ENCODE measurements at regions not wholly inside any gene's neighbourhood (a gene's known extent, or its start where the extent isn't known, plus 50 kb on each side); places are given as distances from the start of the nearest gene placed in this dataset.

DNA sequence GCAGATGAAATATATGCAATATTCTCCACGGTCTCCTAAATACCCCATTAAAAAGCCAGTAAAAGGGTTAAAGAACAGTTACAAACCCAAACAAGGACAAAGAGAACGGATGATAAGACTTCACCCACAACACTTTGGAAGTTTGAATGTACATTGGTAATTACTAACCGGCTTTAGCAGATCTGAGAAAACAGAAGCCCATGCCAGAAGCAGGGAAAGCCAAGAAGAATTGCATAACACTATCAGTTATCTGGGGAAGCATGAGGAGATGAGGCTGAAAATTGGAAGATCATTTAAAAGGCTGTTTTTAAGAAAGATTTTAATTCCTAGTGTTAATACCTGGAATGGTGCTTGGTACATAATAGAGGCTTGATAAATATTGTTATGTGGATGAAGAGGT is 55.6 kb upstream of the MYBPC1 start:
- no peaks in the 10 kb centered on the region for H3K4me1 ChIP-seq
- peak in 1 of 2 donors; percentile 33 for DNase-seq

More for the DNA sequence above, 55.6 kb upstream of the MYBPC1 start:
- TF ChIP-seq, protein P1, sequence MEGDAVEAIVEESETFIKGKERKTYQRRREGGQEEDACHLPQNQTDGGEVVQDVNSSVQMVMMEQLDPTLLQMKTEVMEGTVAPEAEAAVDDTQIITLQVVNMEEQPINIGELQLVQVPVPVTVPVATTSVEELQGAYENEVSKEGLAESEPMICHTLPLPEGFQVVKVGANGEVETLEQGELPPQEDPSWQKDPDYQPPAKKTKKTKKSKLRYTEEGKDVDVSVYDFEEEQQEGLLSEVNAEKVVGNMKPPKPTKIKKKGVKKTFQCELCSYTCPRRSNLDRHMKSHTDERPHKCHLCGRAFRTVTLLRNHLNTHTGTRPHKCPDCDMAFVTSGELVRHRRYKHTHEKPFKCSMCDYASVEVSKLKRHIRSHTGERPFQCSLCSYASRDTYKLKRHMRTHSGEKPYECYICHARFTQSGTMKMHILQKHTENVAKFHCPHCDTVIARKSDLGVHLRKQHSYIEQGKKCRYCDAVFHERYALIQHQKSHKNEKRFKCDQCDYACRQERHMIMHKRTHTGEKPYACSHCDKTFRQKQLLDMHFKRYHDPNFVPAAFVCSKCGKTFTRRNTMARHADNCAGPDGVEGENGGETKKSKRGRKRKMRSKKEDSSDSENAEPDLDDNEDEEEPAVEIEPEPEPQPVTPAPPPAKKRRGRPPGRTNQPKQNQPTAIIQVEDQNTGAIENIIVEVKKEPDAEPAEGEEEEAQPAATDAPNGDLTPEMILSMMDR (IDR thresholded peaks at IDR 0.05) = no peak
- H3K27me3 ChIP-seq = no peaks in the 10 kb centered on the region
- no peaks in the 10 kb centered on the region for H3K9me3 ChIP-seq
- intact Hi-C loops (cut with DNase I; ENCODE audit: low total_unique reads) = no loop called here
- H3K36me3 ChIP-seq = no peaks in the 10 kb centered on the region
- no peak overlapping the region for H3K27ac ChIP-seq
- H3K4me3 ChIP-seq = no peak overlapping the region
